GM12801 (cell line): ENCODE measurements at regions not wholly inside any gene's neighbourhood (a gene's known extent, or its start where the extent isn't known, plus 50 kb on each side); places are given as distances from the start of the nearest gene placed in this dataset.

ENCODE experiments used
- CTCF ChIP-seq: IDR thresholded peaks from one replicate; pipeline ENCODE4 v1.5.1; 2011; ENCODE audit warnings: control low read depth; ENCODE audit not compliant: insufficient read length; ENCODE audit errors: extremely low read depth

GRCh38 chr2:212728717-212729116 is 190.1 kb upstream of the ERBB4 start:
- no peak for TF ChIP-seq CTCF

- no peak for TF ChIP-seq CTCF
Observed at GRCh38 chr2:212727751-212728150, 189.1 kb upstream of the ERBB4 start.

GRCh38 chr2:212726403-212726802 is 187.8 kb upstream of the ERBB4 start:
- no peak for TF ChIP-seq CTCF

- TF ChIP-seq CTCF: no peak
Observed at GRCh38 chr2:212725180-212725579, 186.6 kb upstream of the ERBB4 start.

- TF ChIP-seq CTCF: no peak
Observed at GRCh38 chr2:212723226-212723625, 184.6 kb upstream of the ERBB4 start.

GRCh38 chr2:212722046-212722445 is 183.4 kb upstream of the ERBB4 start:
- no peak for TF ChIP-seq CTCF

- TF ChIP-seq CTCF: no peak
Observed at GRCh38 chr2:212721026-212721451, 182.4 kb upstream of the ERBB4 start.

GRCh38 chr2:212713681-212714080 is 175.1 kb upstream of the ERBB4 start:
- no peak for TF ChIP-seq CTCF
